K562 (cell line): ENCODE measurements at regions not wholly inside any gene's neighbourhood (a gene's known extent, or its start where the extent isn't known, plus 50 kb on each side); places are given as distances from the start of the nearest gene placed in this dataset.

Experiments
- ATAC-seq: fragments of 200-7000 bp; cut with Tn5 transposase; 3 replicates; pipeline ENCODE4 v1.9.1; 2020; ENCODE audit warnings: moderate library complexity
- BruUV-seq: library from RNA; stranded (reverse); fragments of 400-500 nt; replicated peaks from 2 replicates; lab custom pipeline; 2021; lab: Mats Ljungman, UMichigan
- CTCF ChIA-PET: fragments of 300-600 bp; formaldehyde crosslinking; extraction: SDS; loops from one replicate; lab custom pipeline; 2021; ENCODE audit warnings: low intra/inter-chr PET ratio; lab: Yijun Ruan, JAX
- POLR2A ChIA-PET: fragments of 300-600, 350-650 bp; sonication (Branson Sonifier 250); formaldehyde crosslinking; extraction: SDS; loops from one replicate; lab custom pipeline; 2021; ENCODE audit warnings: antibody characterized with exemption, inconsistent platforms; lab: Yijun Ruan, JAX
- DNase-seq, 4 experiments: peaks; one replicate each; pipeline versions ENCODE4 v3.0.0 to v3.0.0-alpha.2; 2011 to 2018; ENCODE audit warnings: low spot score in 3 of 4, mixed read lengths in 3 of 4; ENCODE audit errors: extremely low read depth in 1 of 4
- FAIRE-seq: peaks from 2 replicates; lab custom pipeline; 2011; peaks lifted over from hg19 to GRCh38; lab: Jason Lieb, UNC
- H2AFZ ChIP-seq: 2 replicates; pipeline ENCODE4 v1.6.0; 2011; ENCODE audit warnings: low read depth, low read length, control low read depth, inconsistent platforms
- H3K27ac ChIP-seq: fragments of 200-600 bp; 3 replicates; pipeline ENCODE4 v1.8.0; 2011; ENCODE audit warnings: low read depth, mild to moderate bottlenecking, control low read depth, inconsistent platforms, low read length, moderate library complexity, mixed read lengths; ENCODE audit errors: extremely low read depth
- H3K27me3 ChIP-seq, 2 experiments: fragments of 300-600 bp in 1 of 2; 2 replicates in 1 of 2; 3 replicates in 1 of 2; pipeline versions ENCODE4 v1.6.0 to v1.8.0; 2011; ENCODE audit warnings: inconsistent platforms in 2 of 2, low read length in 2 of 2, mild to moderate bottlenecking in 1 of 2, mixed read lengths in 1 of 2, moderate library complexity in 1 of 2; ENCODE audit not compliant: control insufficient read depth in 2 of 2, insufficient read depth in 2 of 2
- H3K36me3 ChIP-seq: fragments of 300-600 bp; 3 replicates; pipeline ENCODE4 v1.8.0; 2011; ENCODE audit warnings: mild to moderate bottlenecking, low read length, inconsistent platforms; ENCODE audit not compliant: control insufficient read depth, insufficient read depth
- H3K4me1 ChIP-seq, 2 experiments: fragments of 200-600 bp in 1 of 2; replicated peaks in 1 of 2; 2 replicates in 1 of 2; 3 replicates in 1 of 2; pipeline versions ENCODE4 v1.5.1 to v1.8.0; 2011; ENCODE audit warnings: inconsistent platforms in 2 of 2, low read length in 2 of 2, mild to moderate bottlenecking in 1 of 2, mixed read lengths in 1 of 2, moderate library complexity in 1 of 2; ENCODE audit not compliant: control insufficient read depth in 2 of 2, insufficient read depth in 2 of 2
- H3K4me2 ChIP-seq: 2 replicates; pipeline ENCODE4 v1.6.1; 2011; ENCODE audit warnings: low read length, control low read depth, inconsistent platforms, mixed read lengths; ENCODE audit not compliant: insufficient read depth
- H3K4me3 ChIP-seq: fragments of 200-600 bp; sonication (generic), shearing (Covaris generic); 2 replicates; pipeline ENCODE4 v1.5.1; 2016; ENCODE audit warnings: control low read depth, inconsistent platforms
- H3K79me2 ChIP-seq: fragments of 200-600 bp; 3 replicates; pipeline ENCODE4 v1.8.0; 2011; ENCODE audit warnings: low read length, inconsistent platforms; ENCODE audit not compliant: control insufficient read depth, insufficient read depth
- H3K9ac ChIP-seq, 2 experiments: 2 replicates each; pipeline versions ENCODE4 v1.6.0 to v1.6.1; 2011; ENCODE audit warnings: low read depth in 2 of 2, low read length in 2 of 2, control low read depth in 1 of 2, inconsistent platforms in 1 of 2, mild to moderate bottlenecking in 1 of 2, mixed read lengths in 1 of 2; ENCODE audit not compliant: insufficient read depth in 1 of 2
- H3K9me1 ChIP-seq: one replicate; pipeline ENCODE4 v1.6.0; 2011; ENCODE audit warnings: inconsistent platforms, mild to moderate bottlenecking, low read length, moderate library complexity; ENCODE audit not compliant: control insufficient read depth, insufficient read depth
- H3K9me3 ChIP-seq: replicated peaks from 2 replicates; pipeline ENCODE4 v1.5.1; 2011; ENCODE audit warnings: low read depth, low read length, inconsistent platforms; ENCODE audit not compliant: control insufficient read depth, insufficient read depth
- H4K20me1 ChIP-seq: replicated peaks from 2 replicates; pipeline ENCODE4 v1.6.1; 2011; ENCODE audit warnings: low read length, inconsistent platforms, mixed read lengths; ENCODE audit not compliant: control insufficient read depth, insufficient read depth
- ATF6 ChIP-seq: sonication (generic); formaldehyde crosslinking; IDR thresholded peaks from 2 replicates; pipeline ENCODE4 v1.4.0; 2020; ENCODE audit warnings: mild to moderate bottlenecking, missing genetic modification reagents
- BCOR ChIP-seq: fragments of 450-650 bp; IDR thresholded peaks from 2 replicates; pipeline ENCODE4 v1.6.1; 2016
- HIVEP1 ChIP-seq: fragments of 250-450 bp; sonication (Bioruptor Pico); IDR thresholded peaks from 2 replicates; pipeline ENCODE4 v1.4.0; 2020; ENCODE audit warnings: mild to moderate bottlenecking
- HNRNPLL ChIP-seq: fragments of 200-400 bp; formaldehyde crosslinking; IDR thresholded peaks from 2 replicates; pipeline ENCODE4 v1.6.1; 2017; ENCODE audit warnings: low read length, low read depth, mild to moderate bottlenecking; ENCODE audit not compliant: poor library complexity, severe bottlenecking
- RNF2 ChIP-seq: sonication (generic); IDR thresholded peaks from 2 replicates; pipeline ENCODE4 v1.6.1; 2016
- ZBTB1 ChIP-seq: sonication (generic); formaldehyde crosslinking; IDR thresholded peaks from 2 replicates; pipeline ENCODE4 v1.8.1; 2023; ENCODE audit warnings: missing genetic modification reagents, low read depth, mild to moderate bottlenecking, borderline replicate concordance
- ZKSCAN1 ChIP-seq: fragments of 150-350 bp; IDR thresholded peaks from 2 replicates; pipeline ENCODE4 v1.6.1; 2016; ENCODE audit warnings: low read depth, low read length
- ZMIZ1 ChIP-seq, 2 experiments: fragments of 150-350 bp in 1 of 2; IDR thresholded peaks; 2 replicates each; pipeline ENCODE4 v1.6.1; 2012 to 2016; ENCODE audit warnings: low read depth in 2 of 2, low read length in 2 of 2, mild to moderate bottlenecking in 1 of 2, moderate library complexity in 1 of 2
- ZNF274 ChIP-seq: IDR thresholded peaks from 2 replicates; pipeline ENCODE4 v1.6.1; 2011; ENCODE audit warnings: low read depth, mild to moderate bottlenecking, low read length, moderate library complexity, borderline replicate concordance
- ZSCAN29 ChIP-seq: fragments of 450-650 bp; IDR thresholded peaks from 2 replicates; pipeline ENCODE4 v1.6.1; 2017
- WGBS: fragments of 100-300 bp; shearing (Covaris generic); methylation state at CpG from one replicate; pipeline ENCODE4 v1.1.6; 2016; ENCODE audit warnings: low coverage, mixed read lengths; ENCODE audit not compliant: insufficient coverage; ENCODE audit errors: missing lambda C conversion rate; 5-methylcytosine and 5-hydroxymethylcytosine counted together
- in situ Hi-C: fragments of 300-500 bp; cut with MboI; formaldehyde crosslinking; loops from 4 replicates; pipeline ENCODE4 v1.15.0; 2018; ENCODE audit warnings: inconsistent platforms, mixed read lengths
- intact Hi-C: fragments of 100-400 bp; cut with micrococcal nuclease; formaldehyde crosslinking; loops from 2 replicates; pipeline ENCODE4 v1.14.2; 2022
- TF ChIP-seq, protein P1 (sequence below): fragments of 250-450 bp; sonication (Bioruptor Pico); IDR thresholded peaks from 2 replicates; pipeline ENCODE4 v1.5.0; 2020; ENCODE audit warnings: mild to moderate bottlenecking, borderline replicate concordance
- TF ChIP-seq, protein P2 (sequence below), 2 experiments: fragments of 450-650 bp; conservative IDR thresholded peaks; 2 replicates each; pipeline ENCODE4 v1.6.1; 2017; ENCODE audit warnings: mild to moderate bottlenecking in 2 of 2, moderate library complexity in 2 of 2

- H2AFZ ChIP-seq, result no peak overlapping the region
Measured at GRCh38 chr6:8982668-8983067, 547.3 kb upstream of the SLC35B3 start.

More at GRCh38 chr6:8982668-8983067, 547.3 kb upstream of the SLC35B3 start:
- H3K36me3 ChIP-seq, result no peaks in the 10 kb centered on the region
- DNase-seq (no peak), ATAC-seq (no peak), FAIRE-seq (no peak)
- no peaks in the 10 kb centered on the region for H3K9me1 ChIP-seq
- no peak overlapping the region for H3K4me3 ChIP-seq
- no peaks in the 10 kb centered on the region for H4K20me1 ChIP-seq
- no TSS peak for BruUV-seq
- no peaks in the 10 kb centered on the region for H3K9me3 ChIP-seq
- intact Hi-C loops (loop anchor here (1.0 to 2.0 kb wide), 2 partner anchors 852 to 1447 kb away; no protein-coding TSS in a partner anchor), in situ Hi-C loops (loop anchor here (5.0 kb wide), 1 partner anchor 1450 kb away; no protein-coding TSS in a partner anchor)
- H3K79me2 ChIP-seq, result no peaks in the 10 kb centered on the region
- 4% methylated on average over 9 of the region's 9 CpGs for WGBS
- no peaks in the 10 kb centered on the region for H3K27me3 ChIP-seq
- no peak overlapping the region for H3K9ac ChIP-seq
- ChIA-PET POLR2A (no interaction called here), CTCF (interaction anchor here (0.9 to 1.8 kb wide), 3 partner anchors 1432 to 1453 kb away, joined by 4 to 12 read pairs (median 7); partner anchors contain the start of gene TFAP2A)
- TF ChIP-seq, protein P1, sequence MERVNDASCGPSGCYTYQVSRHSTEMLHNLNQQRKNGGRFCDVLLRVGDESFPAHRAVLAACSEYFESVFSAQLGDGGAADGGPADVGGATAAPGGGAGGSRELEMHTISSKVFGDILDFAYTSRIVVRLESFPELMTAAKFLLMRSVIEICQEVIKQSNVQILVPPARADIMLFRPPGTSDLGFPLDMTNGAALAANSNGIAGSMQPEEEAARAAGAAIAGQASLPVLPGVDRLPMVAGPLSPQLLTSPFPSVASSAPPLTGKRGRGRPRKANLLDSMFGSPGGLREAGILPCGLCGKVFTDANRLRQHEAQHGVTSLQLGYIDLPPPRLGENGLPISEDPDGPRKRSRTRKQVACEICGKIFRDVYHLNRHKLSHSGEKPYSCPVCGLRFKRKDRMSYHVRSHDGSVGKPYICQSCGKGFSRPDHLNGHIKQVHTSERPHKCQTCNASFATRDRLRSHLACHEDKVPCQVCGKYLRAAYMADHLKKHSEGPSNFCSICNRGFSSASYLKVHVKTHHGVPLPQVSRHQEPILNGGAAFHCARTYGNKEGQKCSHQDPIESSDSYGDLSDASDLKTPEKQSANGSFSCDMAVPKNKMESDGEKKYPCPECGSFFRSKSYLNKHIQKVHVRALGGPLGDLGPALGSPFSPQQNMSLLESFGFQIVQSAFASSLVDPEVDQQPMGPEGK (CRISPR knock-in tag), result no peak
- TF ChIP-seq ZMIZ1 (IDR thresholded peaks at IDR 0.05; ENCODE audit: low read depth in 2 of 2, low read length in 2 of 2), result no peak
- TF ChIP-seq ZSCAN29, result no peak
- TF ChIP-seq RNF2, result no peak
- TF ChIP-seq HNRNPLL, result no peak
- TF ChIP-seq HIVEP1 (CRISPR knock-in tag), result no peak
- TF ChIP-seq BCOR, result no peak
- no peak for TF ChIP-seq ZBTB1
- no peak for TF ChIP-seq ATF6 (CRISPR knock-in tag)
- no peak for TF ChIP-seq ZKSCAN1
- TF ChIP-seq, protein P2, sequence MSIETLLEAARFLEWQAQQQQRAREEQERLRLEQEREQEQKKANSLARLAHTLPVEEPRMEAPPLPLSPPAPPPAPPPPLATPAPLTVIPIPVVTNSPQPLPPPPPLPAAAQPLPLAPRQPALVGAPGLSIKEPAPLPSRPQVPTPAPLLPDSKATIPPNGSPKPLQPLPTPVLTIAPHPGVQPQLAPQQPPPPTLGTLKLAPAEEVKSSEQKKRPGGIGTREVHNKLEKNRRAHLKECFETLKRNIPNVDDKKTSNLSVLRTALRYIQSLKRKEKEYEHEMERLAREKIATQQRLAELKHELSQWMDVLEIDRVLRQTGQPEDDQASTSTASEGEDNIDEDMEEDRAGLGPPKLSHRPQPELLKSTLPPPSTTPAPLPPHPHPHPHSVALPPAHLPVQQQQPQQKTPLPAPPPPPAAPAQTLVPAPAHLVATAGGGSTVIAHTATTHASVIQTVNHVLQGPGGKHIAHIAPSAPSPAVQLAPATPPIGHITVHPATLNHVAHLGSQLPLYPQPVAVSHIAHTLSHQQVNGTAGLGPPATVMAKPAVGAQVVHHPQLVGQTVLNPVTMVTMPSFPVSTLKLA (conservative IDR thresholded peaks at IDR 0.05), result no peak
- TF ChIP-seq ZNF274, result no peak
- no peak overlapping the region for H3K4me2 ChIP-seq
- H3K4me1 ChIP-seq, result no peaks in the 10 kb centered on the region
- no peak overlapping the region for H3K27ac ChIP-seq
